Tibial nerve (tissue), 3 donors: ENCODE measurements at regions not wholly inside any gene's neighbourhood (a gene's known extent, or its start where the extent isn't known, plus 50 kb on each side); places are given as distances from the start of the nearest gene placed in this dataset.

ENCODE experiments used
- CTCF ChIP-seq, 5 experiments: fragments of 200-600 bp in 3 of 5; fragments of 450-650 bp in 2 of 5; sonication (generic) in 3 of 5; IDR thresholded peaks; one replicate each; pipeline ENCODE4 v1.5.1; 2016 to 2019; ENCODE audit warnings: antibody characterized with exemption in 5 of 5, mild to moderate bottlenecking in 3 of 5, moderate library complexity in 2 of 5
- POLR2A ChIP-seq, 2 donors: fragments of 450-650 bp; IDR thresholded peaks; one replicate each; pipeline ENCODE4 v1.6.1; 2017; ENCODE audit warnings: antibody characterized with exemption in 2 of 2, mild to moderate bottlenecking in 2 of 2, moderate library complexity in 2 of 2

GRCh38 chr20:56689318-56689717, 60.2 kb downstream of the TFAP2C start:
- no peak for TF ChIP-seq CTCF (IDR thresholded peaks at IDR 0.05)
- no peak for TF ChIP-seq POLR2A (IDR thresholded peaks at IDR 0.05)
